H1 (cell line): ENCODE measurements at regions not wholly inside any gene's neighbourhood (a gene's known extent, or its start where the extent isn't known, plus 50 kb on each side); places are given as distances from the start of the nearest gene placed in this dataset.

Experiments
- CHD2 ChIP-seq: IDR thresholded peaks from 2 replicates; pipeline ENCODE4 v1.6.1; 2012; ENCODE audit warnings: low read length, improper control_type of control experiment
- CHD7 ChIP-seq: fragments of 300-600 bp; sonication (generic); IDR thresholded peaks from 2 replicates; pipeline ENCODE4 v1.7.1; 2012; ENCODE audit warnings: low read length, moderate library complexity, mild to moderate bottlenecking, inconsistent platforms; ENCODE audit not compliant: insufficient replicate concordance
- CTCF ChIP-seq, 3 experiments: IDR thresholded peaks; 1 replicate in 2 of 3; 2 replicates in 1 of 3; pipeline versions ENCODE4 v1.5.1 to v1.6.1; 2011; ENCODE audit warnings: low read length in 3 of 3, mild to moderate bottlenecking in 3 of 3, inconsistent platforms in 2 of 3, low read depth in 1 of 3, moderate library complexity in 1 of 3; ENCODE audit not compliant: insufficient read depth in 1 of 3; ENCODE audit errors: control extremely low read depth in 1 of 3
- FOSL1 ChIP-seq: IDR thresholded peaks from 2 replicates; pipeline ENCODE4 v1.6.1; 2011; ENCODE audit warnings: mild to moderate bottlenecking, low read depth, low read length, moderate library complexity; ENCODE audit not compliant: insufficient read depth
- JUN ChIP-seq: IDR thresholded peaks from 2 replicates; pipeline ENCODE4 v1.6.1; 2011; ENCODE audit warnings: low read depth, mild to moderate bottlenecking, improper control_type of control experiment, low read length
- MAX ChIP-seq: IDR thresholded peaks from 2 replicates; pipeline ENCODE4 v1.6.1; 2012; ENCODE audit warnings: inconsistent platforms
- POLR2A ChIP-seq, 2 experiments: IDR thresholded peaks; 1 replicate in 1 of 2; 2 replicates in 1 of 2; pipeline ENCODE4 v1.6.1; 2011; ENCODE audit warnings: low read depth in 2 of 2, low read length in 2 of 2, mild to moderate bottlenecking in 2 of 2; ENCODE audit errors: control extremely low read depth in 1 of 2
- POLR2AphosphoS5 ChIP-seq: IDR thresholded peaks from 2 replicates; pipeline ENCODE4 v1.6.1; 2011; ENCODE audit warnings: low read depth, low read length
- RNF2 ChIP-seq: fragments of 200-900, 300-1000 bp; sonication (generic); IDR thresholded peaks from 2 replicates; pipeline ENCODE4 v1.7.1; 2016; ENCODE audit warnings: borderline replicate concordance, low read depth, mild to moderate bottlenecking, antibody characterized with exemption, low read length; ENCODE audit not compliant: poor library complexity, severe bottlenecking; ENCODE audit errors: missing control alignments
- SAP30 ChIP-seq: fragments of 300-600 bp; sonication (generic); IDR thresholded peaks from 2 replicates; pipeline ENCODE4 v1.7.1; 2012; ENCODE audit warnings: low read length, moderate library complexity, mild to moderate bottlenecking, inconsistent platforms; ENCODE audit not compliant: insufficient read depth, insufficient replicate concordance
- SP1 ChIP-seq: IDR thresholded peaks from 2 replicates; pipeline ENCODE4 v1.6.1; 2011; ENCODE audit warnings: low read depth, low read length
- SP2 ChIP-seq: IDR thresholded peaks from 2 replicates; pipeline ENCODE4 v1.6.1; 2012; ENCODE audit warnings: mild to moderate bottlenecking, low read length, inconsistent platforms
- SRF ChIP-seq: IDR thresholded peaks from 2 replicates; pipeline ENCODE4 v1.6.1; 2011; ENCODE audit warnings: mild to moderate bottlenecking, low read depth, low read length, moderate library complexity
- TAF1 ChIP-seq: IDR thresholded peaks from 2 replicates; pipeline ENCODE4 v1.6.1; 2011; ENCODE audit warnings: mild to moderate bottlenecking, low read depth, low read length

GRCh38 chr10:61271127-61271780 lies 181.9 kb downstream of the TMEM26 start:
- TF ChIP-seq POLR2A (IDR thresholded peaks at IDR 0.05; ENCODE audit: control extremely low read depth in 1 of 2, low read depth in 2 of 2, low read length in 2 of 2) (no peak), FOSL1 (no peak), CHD2 (no peak), SP2 (no peak), MAX (no peak), SP1 (no peak), TAF1 (no peak), CTCF (IDR thresholded peaks at IDR 0.05; ENCODE audit: control extremely low read depth in 1 of 3, insufficient read depth in 1 of 3, low read depth in 1 of 3, low read length in 3 of 3) (peak in 1 of 3 experiments; percentile 11; a peak in 2 of 4 replicates), SAP30 (no peak), RNF2 (no peak), JUN (no peak), CHD7 (no peak), SRF (no peak), POLR2AphosphoS5 (no peak)
